Central memory CD8-positive, alpha-beta T cell (primary cell): ENCODE measurements at regions not wholly inside any gene's neighbourhood (a gene's known extent, or its start where the extent isn't known, plus 50 kb on each side); places are given as distances from the start of the nearest gene placed in this dataset.

Experiments used
- ATAC-seq: fragments of 150-1000 bp; cut with Tn5 transposase; replicated peaks from 2 replicates; pipeline ENCODE4 v1.10.0; 2022; ENCODE audit warnings: mild to moderate bottlenecking, moderate FRiP score, moderate number of reproducible peaks; ENCODE audit not compliant: poor library complexity, severe bottlenecking; ENCODE audit errors: extremely low read depth
- DNase-seq, 2 donors: peaks; one replicate each; pipeline ENCODE4 v3.0.0; 2021; ENCODE audit warnings: low spot score in 2 of 2
- H3K27ac Mint-ChIP-seq: one replicate; pipeline ENCODE4 v1.8.0; 2022; ENCODE audit warnings: low read depth, mild to moderate bottlenecking, moderate library complexity, mixed read lengths
- H3K27me3 Mint-ChIP-seq: one replicate; pipeline ENCODE4 v1.8.0; 2022; ENCODE audit warnings: mixed read lengths
- H3K36me3 Mint-ChIP-seq: one replicate; pipeline ENCODE4 v1.8.0; 2022; ENCODE audit warnings: mild to moderate bottlenecking, moderate library complexity, mixed read lengths; ENCODE audit not compliant: insufficient read depth
- H3K4me1 Mint-ChIP-seq: one replicate; pipeline ENCODE4 v1.8.0; 2022; ENCODE audit warnings: mixed read lengths
- H3K4me3 Mint-ChIP-seq: one replicate; pipeline ENCODE4 v1.8.0; 2022; ENCODE audit warnings: mild to moderate bottlenecking, moderate library complexity, mixed read lengths
- H3K9me3 Mint-ChIP-seq: one replicate; pipeline ENCODE4 v1.8.0; 2022; ENCODE audit warnings: mixed read lengths

- Mint-ChIP-seq H3K4me3 (no peak overlapping the region), H3K4me1 (peaks cover 13% of the 10 kb centered on the region), H3K36me3 (no peaks in the 10 kb centered on the region), H3K9me3 (no peaks in the 10 kb centered on the region), H3K27ac (peak overlapping the region; percentile 5), H3K27me3 (no peaks in the 10 kb centered on the region)
- no peak for ATAC-seq
- no peak for DNase-seq
Measured at GRCh38 chr7:16080131-16080530, 341.2 kb downstream of the CRPPA start.

- DNase-seq (no peak), ATAC-seq (peak; percentile 76)
- peak overlapping the region; percentile 5 for H3K27ac Mint-ChIP-seq
- peaks cover 13% of the 10 kb centered on the region for H3K4me1 Mint-ChIP-seq
- no peaks in the 10 kb centered on the region for H3K36me3 Mint-ChIP-seq
- H3K4me3 Mint-ChIP-seq, result no peak overlapping the region
- H3K27me3 Mint-ChIP-seq, result no peaks in the 10 kb centered on the region
- no peaks in the 10 kb centered on the region for H3K9me3 Mint-ChIP-seq
Measured at GRCh38 chr7:16079723-16080122, 341.6 kb downstream of the CRPPA start.

GRCh38 chr7:16078076-16078952 is 343.0 kb downstream of the CRPPA start:
- Mint-ChIP-seq H3K4me1 (peaks cover 13% of the 10 kb centered on the region), H3K27ac (no peak overlapping the region), H3K36me3 (no peaks in the 10 kb centered on the region), H3K4me3 (no peak overlapping the region), H3K27me3 (no peaks in the 10 kb centered on the region), H3K9me3 (no peaks in the 10 kb centered on the region)
- DNase-seq (no peak), ATAC-seq (no peak)

- no peaks in the 10 kb centered on the region for H3K36me3 Mint-ChIP-seq
- H3K4me3 Mint-ChIP-seq, result no peak overlapping the region
- H3K9me3 Mint-ChIP-seq, result no peaks in the 10 kb centered on the region
- DNase-seq (no peak), ATAC-seq (no peak)
- peaks cover 11% of the 10 kb centered on the region for H3K27me3 Mint-ChIP-seq
- H3K27ac Mint-ChIP-seq, result no peak overlapping the region
- H3K4me1 Mint-ChIP-seq, result no peaks in the 10 kb centered on the region
Measured at GRCh38 chr7:16071246-16071857, 350.0 kb downstream of the CRPPA start.

- ATAC-seq, result no peak
- H3K36me3 Mint-ChIP-seq, result no peaks in the 10 kb centered on the region
- H3K27ac Mint-ChIP-seq, result no peak overlapping the region
- DNase-seq, result no peak
- H3K27me3 Mint-ChIP-seq, result peaks cover 11% of the 10 kb centered on the region
- no peak overlapping the region for H3K4me3 Mint-ChIP-seq
- H3K9me3 Mint-ChIP-seq, result no peaks in the 10 kb centered on the region
- H3K4me1 Mint-ChIP-seq, result no peaks in the 10 kb centered on the region
Measured at GRCh38 chr7:16070806-16071205, 350.5 kb downstream of the CRPPA start.

- H3K9me3 Mint-ChIP-seq, result no peaks in the 10 kb centered on the region
- DNase-seq, result no peak
- H3K4me3 Mint-ChIP-seq, result no peak overlapping the region
- ATAC-seq, result no peak
- H3K4me1 Mint-ChIP-seq, result no peaks in the 10 kb centered on the region
- H3K27me3 Mint-ChIP-seq, result peaks cover 11% of the 10 kb centered on the region
- H3K36me3 Mint-ChIP-seq, result no peaks in the 10 kb centered on the region
- no peak overlapping the region for H3K27ac Mint-ChIP-seq
Measured at GRCh38 chr7:16069998-16070397, 351.3 kb downstream of the CRPPA start.

GRCh38 chr7:16068183-16068582 is 353.2 kb downstream of the CRPPA start:
- DNase-seq, result no peak
- H3K4me1 Mint-ChIP-seq, result no peaks in the 10 kb centered on the region
- no peaks in the 10 kb centered on the region for H3K36me3 Mint-ChIP-seq
- H3K27me3 Mint-ChIP-seq, result peaks cover 11% of the 10 kb centered on the region
- H3K27ac Mint-ChIP-seq, result no peak overlapping the region
- ATAC-seq, result no peak
- H3K4me3 Mint-ChIP-seq, result no peak overlapping the region
- H3K9me3 Mint-ChIP-seq, result no peaks in the 10 kb centered on the region

GRCh38 chr7:16067711-16068110 is 353.6 kb downstream of the CRPPA start:
- H3K36me3 Mint-ChIP-seq, result no peaks in the 10 kb centered on the region
- no peaks in the 10 kb centered on the region for H3K4me1 Mint-ChIP-seq
- ATAC-seq (no peak), DNase-seq (no peak)
- H3K9me3 Mint-ChIP-seq, result no peaks in the 10 kb centered on the region
- H3K4me3 Mint-ChIP-seq, result no peak overlapping the region
- no peak overlapping the region for H3K27ac Mint-ChIP-seq
- H3K27me3 Mint-ChIP-seq, result peaks cover 11% of the 10 kb centered on the region

- Mint-ChIP-seq H3K4me1 (peaks cover 4% of the 10 kb centered on the region), H3K9me3 (no peaks in the 10 kb centered on the region), H3K27ac (no peak overlapping the region), H3K4me3 (no peak overlapping the region), H3K36me3 (no peaks in the 10 kb centered on the region), H3K27me3 (peaks cover 11% of the 10 kb centered on the region)
- no peak for DNase-seq
- no peak for ATAC-seq
Measured at GRCh38 chr7:16066805-16067459, 354.4 kb downstream of the CRPPA start.

GRCh38 chr7:16065939-16066338 is 355.4 kb downstream of the CRPPA start:
- ATAC-seq (no peak), DNase-seq (no peak)
- Mint-ChIP-seq H3K4me1 (peaks cover 10% of the 10 kb centered on the region), H3K27ac (no peak overlapping the region), H3K36me3 (no peaks in the 10 kb centered on the region), H3K9me3 (no peaks in the 10 kb centered on the region), H3K4me3 (no peak overlapping the region), H3K27me3 (peaks cover 11% of the 10 kb centered on the region)

GRCh38 chr7:16063716-16064675 is 357.3 kb downstream of the CRPPA start:
- Mint-ChIP-seq H3K4me3 (no peak overlapping the region), H3K27ac (no peak overlapping the region), H3K4me1 (peaks cover 10% of the 10 kb centered on the region), H3K27me3 (peaks cover 8% of the 10 kb centered on the region), H3K9me3 (no peaks in the 10 kb centered on the region), H3K36me3 (no peaks in the 10 kb centered on the region)
- DNase-seq (no peak), ATAC-seq (no peak)

- H3K36me3 Mint-ChIP-seq, result no peaks in the 10 kb centered on the region
- peaks cover under 1% of the 10 kb centered on the region for H3K27me3 Mint-ChIP-seq
- no peak for ATAC-seq
- H3K9me3 Mint-ChIP-seq, result no peaks in the 10 kb centered on the region
- H3K4me3 Mint-ChIP-seq, result no peak overlapping the region
- H3K4me1 Mint-ChIP-seq, result peaks cover 10% of the 10 kb centered on the region
- no peak overlapping the region for H3K27ac Mint-ChIP-seq
- no peak for DNase-seq
Measured at GRCh38 chr7:16063221-16063620, 358.1 kb downstream of the CRPPA start.
